Stomach (tissue), 4 donors: ENCODE measurements at regions not wholly inside any gene's neighbourhood (a gene's known extent, or its start where the extent isn't known, plus 50 kb on each side); places are given as distances from the start of the nearest gene placed in this dataset.
"Not testable (repeated sequence)": the region's sequence is repeated elsewhere in the genome, so short reads cannot be mapped to it uniquely, and the experiment has no call there.

Source experiments
- CTCF ChIP-seq, 7 experiments: fragments of 450-650 bp in 4 of 7; fragments of 200-600 bp in 3 of 7; sonication (generic) in 3 of 7; IDR thresholded peaks; one replicate each; pipeline ENCODE4 v1.5.1; 2016 to 2019; ENCODE audit warnings: antibody characterized with exemption in 7 of 7, control low read depth in 2 of 7, mild to moderate bottlenecking in 1 of 7
- EP300 ChIP-seq: sonication (generic); formaldehyde crosslinking; IDR thresholded peaks from one replicate; pipeline ENCODE4 v1.6.1; 2017; ENCODE audit warnings: antibody characterized with exemption
- POLR2A ChIP-seq, 4 donors: fragments of 450-650 bp; IDR thresholded peaks; one replicate each; pipeline ENCODE4 v1.6.1; 2016; ENCODE audit warnings: antibody characterized with exemption in 4 of 4, control low read depth in 2 of 4, mild to moderate bottlenecking in 1 of 4, moderate library complexity in 1 of 4
- POLR2AphosphoS5 ChIP-seq, 3 donors: sonication (generic); formaldehyde crosslinking; IDR thresholded peaks; one replicate each; pipeline ENCODE4 v1.6.1; 2016; ENCODE audit warnings: antibody characterized with exemption in 3 of 3

DNA sequence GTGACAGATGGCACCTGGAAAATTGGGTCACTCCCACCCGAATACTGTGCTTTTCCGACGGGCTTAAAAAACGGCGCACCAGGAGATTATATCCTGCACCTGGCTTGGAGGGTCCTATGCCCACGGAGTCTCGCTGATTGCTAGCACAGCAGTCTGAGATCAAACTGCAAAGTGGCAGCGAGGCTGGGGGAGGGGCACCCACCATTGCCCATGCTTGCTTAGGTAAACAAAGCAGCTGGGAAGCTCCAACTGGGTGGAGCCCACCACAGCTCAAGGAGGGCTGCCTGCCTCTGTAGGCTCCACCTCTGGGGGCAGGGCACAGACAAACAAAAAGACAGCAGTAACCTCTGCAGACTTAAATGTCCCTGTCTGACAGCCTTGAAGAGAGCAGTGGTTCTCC, 412.1 kb downstream of the STK39 start:
- TF ChIP-seq CTCF (IDR thresholded peaks at IDR 0.05); POLR2A (IDR thresholded peaks at IDR 0.05); EP300; POLR2AphosphoS5 (IDR thresholded peaks at IDR 0.05): not testable (repeated sequence)
